Amygdala (tissue), 56 donors: ENCODE measurements at regions not wholly inside any gene's neighbourhood (a gene's known extent, or its start where the extent isn't known, plus 50 kb on each side); places are given as distances from the start of the nearest gene placed in this dataset.
"Not testable (repeated sequence)": the region's sequence is repeated elsewhere in the genome, so short reads cannot be mapped to it uniquely, and the experiment has no call there.

ENCODE experiments used
- DNase-seq, 56 donors: peaks; one replicate each; lab custom pipeline; 2025; lab: John Stamatoyannopoulos, UW

DNA sequence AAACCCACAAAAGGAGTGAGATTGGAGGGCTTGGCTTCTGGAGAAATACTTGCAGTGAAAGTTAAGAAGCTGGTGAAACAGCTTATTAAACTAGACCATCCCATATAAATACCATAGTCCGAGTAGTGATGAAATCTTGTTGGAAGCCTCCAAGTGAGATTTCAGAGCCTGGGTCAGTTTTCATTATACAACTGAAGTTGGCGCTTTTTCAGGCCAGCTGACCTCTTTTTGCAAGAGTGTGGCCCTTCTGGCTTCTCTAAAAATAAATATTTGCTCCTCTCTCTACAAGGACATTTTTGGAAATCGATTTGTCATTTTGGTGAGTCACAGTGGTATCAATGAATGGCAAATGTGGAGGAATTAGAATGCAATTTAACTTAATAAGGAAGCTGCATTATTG, 51.2 kb upstream of the THRB start:
- no peak for DNase-seq

DNA sequence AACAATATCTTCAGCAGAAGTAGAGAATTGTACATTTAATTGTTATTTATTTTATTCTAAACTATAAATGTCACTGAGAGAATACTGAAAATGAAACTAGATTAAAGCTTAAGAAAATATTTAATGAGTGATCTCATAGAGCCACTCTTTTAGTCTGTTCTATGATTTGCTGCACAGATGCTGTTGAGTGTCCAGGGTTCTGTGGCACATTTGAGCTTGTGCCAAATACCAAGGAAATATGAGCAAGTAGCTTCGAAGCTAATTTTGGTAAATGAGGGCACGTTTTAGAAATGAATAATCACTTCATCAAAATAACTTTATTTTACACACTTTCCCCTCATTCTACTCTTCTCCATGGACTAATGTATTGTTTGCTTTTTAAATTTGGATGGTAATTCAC, 53.6 kb upstream of the THRB start:
- no peak for DNase-seq

DNA sequence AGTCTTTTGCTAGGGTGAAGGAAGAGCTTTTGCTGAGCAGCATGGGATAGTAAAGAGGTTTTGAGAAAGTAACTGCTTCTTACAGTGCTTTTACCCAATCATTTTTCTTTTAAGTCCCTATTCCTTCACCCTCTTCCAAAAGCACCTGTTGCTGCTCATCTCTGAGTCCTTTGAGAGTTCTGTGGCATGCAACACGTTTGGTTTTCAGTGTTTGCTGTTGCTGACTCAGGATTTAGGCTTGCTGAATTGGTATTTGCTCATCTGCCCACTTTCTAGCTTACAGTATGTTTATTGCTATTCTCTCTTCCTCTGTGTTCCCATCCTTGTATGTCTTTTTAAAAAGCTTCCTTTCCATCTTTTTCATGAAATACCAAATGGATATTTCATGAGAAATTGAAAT, 55.9 kb upstream of the THRB start:
- DNase-seq: no peak

DNA sequence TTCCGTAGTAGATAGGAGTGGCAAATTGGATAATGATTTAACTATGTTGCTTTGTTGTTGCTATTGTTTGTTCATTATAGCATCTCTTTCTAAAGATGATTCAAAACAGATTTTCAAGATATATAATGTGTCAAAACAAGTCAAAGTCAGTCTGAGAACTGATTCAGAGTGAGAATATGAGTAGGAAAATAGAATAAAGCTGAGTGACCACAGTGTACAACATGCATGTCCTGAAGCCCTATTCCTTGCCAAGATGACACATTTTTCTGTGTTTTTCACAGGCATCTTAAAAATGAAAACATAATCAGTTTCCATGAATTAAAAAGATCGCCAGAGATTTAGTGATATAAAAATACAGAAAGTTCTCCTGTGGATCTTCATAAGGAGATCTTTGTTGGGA, 57.0 kb upstream of the THRB start:
- no peak for DNase-seq

DNA sequence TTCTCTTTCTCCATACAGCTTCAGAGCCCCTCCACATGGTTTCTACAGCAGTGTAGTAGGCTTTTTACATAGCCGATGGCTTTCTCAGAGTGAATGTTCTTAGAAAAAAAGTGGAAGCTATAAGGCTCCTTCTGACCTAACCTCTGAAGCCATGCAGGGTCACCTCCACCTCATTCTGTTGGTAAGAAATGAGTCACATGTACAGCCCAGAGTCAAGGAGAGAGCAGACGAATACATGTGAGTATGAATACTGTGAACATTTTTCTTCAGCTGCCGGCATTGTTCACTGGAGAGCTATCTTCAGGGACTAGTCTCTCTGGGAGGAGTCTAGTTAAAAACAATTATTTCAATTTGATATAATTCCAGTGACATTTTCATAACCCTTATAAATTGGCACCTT, 68.2 kb upstream of the THRB start:
- no peak for DNase-seq

DNA sequence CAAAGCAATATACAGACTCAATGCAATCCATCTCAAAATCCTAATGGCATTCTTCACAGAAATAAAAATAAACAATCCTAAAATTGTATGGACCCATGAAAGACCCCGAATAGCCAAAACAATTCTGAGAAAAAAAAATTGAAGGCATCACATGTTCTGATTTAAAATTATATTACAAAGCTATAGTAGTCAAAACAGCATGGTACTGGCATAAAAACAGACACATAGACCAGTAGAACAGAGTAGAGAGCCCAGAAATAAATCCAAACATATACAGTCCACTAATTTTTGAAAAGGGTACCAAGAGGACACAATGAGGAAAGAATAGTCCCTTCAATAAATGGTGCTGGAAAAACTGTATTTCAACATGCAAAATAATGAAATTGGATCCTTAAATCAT, 70.4 kb upstream of the THRB start:
- DNase-seq: no peak

DNA sequence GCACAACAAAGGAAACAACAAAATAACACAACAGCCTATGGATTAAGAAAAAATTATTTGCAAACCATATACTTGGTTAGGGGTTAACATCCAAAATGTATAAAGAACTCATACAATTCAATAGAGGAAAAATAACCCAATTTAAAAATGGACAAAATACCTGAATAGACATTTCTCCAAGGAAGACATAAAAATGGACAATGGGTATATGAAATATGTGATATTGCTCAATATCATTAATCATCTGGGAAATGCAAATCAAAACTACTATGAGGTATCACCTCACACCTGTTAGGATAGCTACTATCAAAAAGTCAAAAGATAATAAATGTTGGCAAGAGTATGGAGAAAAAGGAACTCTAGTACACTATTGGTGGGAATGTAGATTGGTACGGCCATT, 71.0 kb upstream of the THRB start:
- DNase-seq: no peak

DNA sequence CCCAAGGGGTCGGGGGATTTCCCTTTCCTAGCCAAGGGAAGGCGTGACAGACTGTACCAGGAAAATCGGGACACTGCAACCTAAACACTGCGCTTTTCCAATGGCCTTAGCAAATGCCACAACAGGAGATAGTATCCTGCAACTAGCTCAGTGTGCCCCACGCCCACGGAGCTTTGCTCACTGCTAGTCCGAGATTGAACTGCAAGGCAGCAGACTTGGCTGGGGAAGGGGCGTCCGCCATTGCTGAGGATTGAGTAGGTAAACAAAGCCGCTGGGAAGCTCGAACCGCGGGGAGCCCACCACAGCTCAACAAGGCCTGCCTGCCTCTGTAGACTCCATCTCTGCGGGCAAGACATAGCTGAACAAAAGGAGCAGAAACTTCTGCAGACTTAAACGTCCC, 72.3 kb upstream of the THRB start:
- no peak for DNase-seq

DNA sequence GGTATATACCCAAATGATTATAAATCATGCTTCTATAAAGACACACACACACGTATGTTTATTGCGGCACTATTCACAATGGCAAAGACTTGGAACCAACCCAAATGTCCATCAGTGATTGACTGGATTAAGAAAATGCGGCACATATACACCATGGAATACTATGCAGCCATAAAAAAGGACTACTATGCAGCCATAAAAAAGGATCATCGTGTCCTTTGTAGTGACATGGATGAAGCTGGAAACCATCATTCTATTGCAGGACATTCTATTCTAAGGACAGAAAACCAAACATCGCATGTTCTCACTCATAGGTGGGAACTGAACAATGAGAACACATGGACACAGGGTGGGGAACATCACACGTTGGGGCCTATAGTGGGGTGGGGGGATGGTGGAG, 77.8 kb upstream of the THRB start:
- not testable (repeated sequence) for DNase-seq

DNA sequence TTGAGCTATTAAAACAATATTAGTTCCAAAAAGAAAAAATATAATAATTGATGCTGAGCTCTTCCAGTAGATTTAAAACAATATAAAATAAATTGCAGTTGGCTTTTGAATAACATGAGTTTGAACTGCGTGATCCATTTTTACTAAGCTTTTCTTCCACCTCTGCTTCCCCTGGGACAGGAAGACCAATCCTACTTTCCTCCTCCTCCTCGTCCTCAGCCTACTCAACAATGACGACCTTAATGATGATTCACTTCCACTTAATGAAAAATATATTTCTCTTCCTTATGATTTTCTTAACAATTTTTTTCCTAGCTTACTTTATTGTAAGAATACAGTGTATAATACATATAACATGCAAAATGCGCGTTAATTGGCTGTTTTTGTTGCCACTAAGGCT, 78.9 kb upstream of the THRB start:
- no peak for DNase-seq

DNA sequence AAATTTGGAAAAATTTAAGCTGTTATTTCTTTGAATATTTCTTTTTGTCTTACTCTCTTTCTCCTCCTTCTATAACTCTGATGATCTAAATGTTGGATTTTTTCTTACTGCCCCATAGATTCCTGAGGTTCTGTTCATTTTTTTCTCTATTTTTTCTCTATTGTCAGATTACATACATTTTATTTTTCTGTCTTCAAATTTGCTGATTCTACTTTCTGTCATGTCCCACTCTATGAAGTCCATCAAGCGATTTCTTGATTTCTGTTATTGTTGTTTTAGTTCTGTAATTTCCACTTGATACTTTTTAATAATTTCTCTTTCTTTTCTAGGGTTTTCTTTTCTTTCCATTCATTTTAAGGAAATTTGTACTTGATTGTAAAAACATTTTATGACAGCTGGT, 83.7 kb upstream of the THRB start:
- DNase-seq: no peak

DNA sequence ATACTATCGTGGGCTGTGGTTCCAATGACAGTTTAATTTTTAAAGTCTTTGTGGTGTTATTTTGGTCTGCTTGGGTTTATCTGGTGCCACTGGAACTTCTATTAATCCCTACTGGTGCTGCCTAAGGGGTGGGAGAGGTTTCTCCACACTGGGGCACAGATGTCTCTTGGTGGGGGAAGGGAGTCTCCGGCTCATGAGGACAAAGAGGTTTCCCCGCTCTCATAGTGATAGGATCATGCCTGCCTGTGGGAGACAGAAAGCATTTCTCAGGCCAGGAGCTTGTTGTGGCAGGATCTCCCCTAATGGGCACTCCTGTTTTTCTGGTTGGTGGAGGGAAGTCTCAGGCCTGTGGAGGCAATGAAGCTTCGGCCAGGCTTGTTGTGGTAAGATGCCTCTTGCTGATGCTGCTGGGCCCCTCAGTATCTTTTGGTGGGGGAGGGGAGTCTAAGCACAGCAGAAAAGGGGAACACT, 84.3 kb upstream of the THRB start:
- DNase-seq: no peak

DNA sequence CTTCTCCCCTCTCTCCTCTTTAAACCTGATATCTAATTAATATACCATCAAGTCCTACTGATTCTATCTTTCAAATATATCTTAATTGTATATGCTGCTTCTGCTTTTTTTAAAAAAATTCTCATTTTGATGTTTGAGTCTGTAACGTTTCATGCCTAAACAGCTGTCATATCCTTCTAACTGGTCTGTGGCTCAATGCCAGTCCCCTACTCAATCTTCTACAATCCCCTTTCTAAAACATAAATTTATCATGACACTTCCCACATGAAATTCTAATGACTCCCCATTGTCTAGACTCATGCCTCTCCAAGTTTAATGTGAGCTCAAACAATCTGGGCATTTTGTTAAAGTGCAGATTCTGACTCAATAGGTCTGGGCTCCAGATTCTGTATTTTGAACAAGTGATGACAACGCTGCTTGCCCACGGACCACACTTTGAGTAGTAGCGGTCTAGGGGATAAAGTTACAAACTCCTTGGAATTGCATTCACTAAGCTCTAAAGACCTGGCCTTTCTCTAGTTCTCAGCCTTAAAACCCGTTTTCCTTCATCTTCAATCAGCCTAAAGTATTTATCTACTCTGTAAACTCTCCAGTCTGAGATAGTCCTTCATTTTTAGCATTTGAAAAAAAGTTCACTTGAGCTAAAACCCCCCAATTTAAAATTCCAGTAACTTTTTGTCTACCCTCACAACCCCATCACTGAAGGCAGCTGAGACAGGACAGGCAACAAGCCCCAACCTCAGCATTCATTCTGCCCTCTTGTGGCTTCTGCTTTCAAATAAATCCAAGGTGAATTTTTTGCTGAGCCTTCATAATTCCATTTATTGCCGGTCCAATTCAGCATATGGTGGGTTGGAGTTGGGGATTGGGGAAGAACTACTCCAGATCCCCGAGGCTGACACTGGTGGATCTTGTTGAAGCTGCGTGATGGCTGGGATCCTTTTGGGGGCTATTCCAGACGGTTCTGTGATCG, 88.1 kb upstream of the THRB start:
- DNase-seq: no peak

DNA sequence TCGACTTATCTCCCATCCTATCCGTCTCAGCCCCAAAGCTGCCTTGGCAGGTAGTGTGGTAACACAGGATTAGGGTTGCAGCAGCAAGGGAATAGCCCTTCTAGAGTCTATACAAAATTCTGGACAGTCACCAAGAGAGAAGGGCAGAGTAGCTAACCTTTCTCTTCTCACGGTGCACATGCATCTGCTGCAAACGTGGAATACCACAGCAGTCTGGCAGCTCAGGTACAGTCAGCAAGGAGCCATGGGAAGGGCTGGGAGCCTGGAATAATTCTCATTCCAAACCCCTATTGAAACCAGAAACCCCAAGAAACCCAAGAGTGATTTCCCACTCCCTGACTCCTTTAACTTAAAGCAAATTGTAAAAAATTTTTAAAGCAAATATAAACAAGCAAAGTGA, 92.3 kb upstream of the THRB start:
- DNase-seq: no peak

DNA sequence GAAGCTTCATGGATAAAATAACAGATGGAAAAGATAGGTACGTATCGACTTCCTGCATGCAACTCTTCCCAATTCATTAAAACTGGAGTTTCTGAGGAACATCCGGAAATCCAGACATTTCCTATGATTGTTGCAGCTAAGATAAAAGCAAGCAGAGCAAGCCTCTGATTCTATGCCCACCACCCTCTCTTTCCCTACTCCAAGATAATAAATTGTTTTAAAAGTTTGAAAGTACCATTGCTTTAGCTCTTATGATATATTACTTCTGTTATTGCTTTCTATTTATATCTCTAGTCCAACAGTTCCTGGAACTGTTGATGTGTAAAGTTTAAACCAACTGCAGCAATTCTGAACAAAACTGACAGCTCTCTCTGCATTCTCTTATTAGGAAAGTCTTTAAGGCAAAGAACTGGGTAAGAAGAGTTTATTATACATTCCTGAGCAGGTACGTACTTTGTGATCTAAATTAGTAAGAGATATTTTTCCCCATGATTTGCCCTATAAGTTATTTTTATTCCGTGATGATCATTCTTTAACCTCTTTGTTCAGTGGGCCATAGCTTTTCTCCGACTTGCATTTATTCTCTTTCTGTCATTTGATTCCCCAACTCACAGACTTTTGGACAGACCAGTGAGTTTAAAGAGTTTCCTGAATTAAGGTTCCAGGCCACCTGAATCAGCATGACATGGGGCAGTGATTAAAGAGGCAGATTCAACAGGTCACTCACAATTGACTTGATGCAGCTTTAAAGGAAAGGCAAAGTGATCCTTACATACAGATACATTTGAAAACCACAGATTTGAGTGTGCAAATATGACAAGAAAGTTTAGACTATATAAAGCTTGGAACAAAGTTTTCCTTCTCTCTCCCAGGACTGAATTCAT, 94.2 kb upstream of the THRB start:
- no peak for DNase-seq

DNA sequence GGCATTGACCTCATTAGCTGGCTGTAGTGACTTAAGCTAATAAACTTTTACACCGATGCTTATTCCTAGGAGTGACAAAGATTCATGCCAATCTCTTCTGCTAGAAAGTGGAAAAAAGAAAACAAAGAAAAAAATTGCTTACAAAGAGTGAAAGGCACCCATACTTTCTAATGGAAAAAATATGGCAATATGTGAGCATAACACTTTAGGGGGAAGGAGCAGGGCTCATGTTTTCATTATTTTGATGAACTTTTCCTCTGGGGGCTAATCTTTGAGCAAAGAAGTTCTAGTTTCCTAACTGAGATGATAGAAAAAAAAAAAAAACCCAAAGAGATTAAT, 94.8 kb upstream of the THRB start:
- DNase-seq: no peak

DNA sequence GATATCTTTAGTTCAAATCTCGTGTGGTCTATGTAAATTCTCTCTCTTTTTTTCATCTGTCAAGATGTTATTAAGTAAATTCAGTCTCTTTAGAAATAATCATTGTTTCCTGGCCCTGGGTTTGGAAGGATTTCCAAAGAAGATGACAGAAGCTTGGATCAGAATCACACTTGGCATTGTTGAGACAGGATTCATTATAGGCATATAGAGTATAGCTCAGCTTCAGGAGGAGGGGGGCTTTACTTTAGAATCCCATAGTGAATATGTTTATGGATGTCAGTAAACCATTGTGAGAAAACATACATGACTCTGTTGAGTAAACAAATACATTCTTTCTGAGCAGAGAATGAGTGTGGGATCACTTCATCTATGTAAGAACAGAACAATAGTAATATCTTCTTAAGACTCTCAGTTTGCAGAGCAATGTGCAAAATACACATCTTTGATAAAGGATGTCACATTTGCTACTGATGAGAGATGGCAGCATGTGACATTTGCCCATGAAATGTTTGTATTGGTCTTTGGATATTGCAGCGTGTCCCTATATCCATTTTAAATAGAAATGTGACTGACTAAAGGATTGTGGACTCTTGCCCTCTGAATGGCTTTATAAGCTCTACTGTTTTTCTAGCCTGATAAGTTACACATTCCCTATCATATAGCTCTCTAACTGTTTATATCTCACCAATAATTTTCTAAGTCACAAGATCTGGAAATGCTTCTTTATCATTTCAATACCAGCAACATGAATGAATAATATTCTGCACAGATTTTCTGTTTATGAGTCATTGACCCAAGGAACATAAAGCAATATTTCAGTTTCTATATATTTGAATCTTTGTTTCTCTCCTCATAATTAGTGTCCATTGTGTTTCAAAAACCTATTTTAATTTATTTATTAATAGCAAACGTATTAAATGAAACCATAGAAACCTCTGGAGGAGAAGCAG, 95.6 kb upstream of the THRB start:
- DNase-seq: no peak

DNA sequence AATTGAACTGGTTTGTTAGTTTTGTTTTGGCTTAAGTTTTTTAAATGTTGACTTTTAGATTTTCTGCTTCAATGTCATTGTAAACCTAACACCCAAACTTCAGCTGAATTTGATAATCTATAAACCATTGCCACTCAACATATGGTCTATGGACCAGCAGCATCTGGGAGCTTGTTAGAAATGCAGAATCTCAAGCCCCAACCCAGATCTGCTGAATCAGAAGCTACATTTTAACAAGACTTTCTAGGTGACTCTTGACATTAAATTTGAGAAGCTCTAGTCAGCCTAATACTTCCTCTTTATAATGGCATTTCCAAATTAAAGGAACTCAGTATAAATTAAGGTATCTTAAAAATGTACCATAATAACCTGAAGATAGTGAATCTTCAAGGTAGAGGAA, 96.5 kb upstream of the THRB start:
- no peak for DNase-seq

DNA sequence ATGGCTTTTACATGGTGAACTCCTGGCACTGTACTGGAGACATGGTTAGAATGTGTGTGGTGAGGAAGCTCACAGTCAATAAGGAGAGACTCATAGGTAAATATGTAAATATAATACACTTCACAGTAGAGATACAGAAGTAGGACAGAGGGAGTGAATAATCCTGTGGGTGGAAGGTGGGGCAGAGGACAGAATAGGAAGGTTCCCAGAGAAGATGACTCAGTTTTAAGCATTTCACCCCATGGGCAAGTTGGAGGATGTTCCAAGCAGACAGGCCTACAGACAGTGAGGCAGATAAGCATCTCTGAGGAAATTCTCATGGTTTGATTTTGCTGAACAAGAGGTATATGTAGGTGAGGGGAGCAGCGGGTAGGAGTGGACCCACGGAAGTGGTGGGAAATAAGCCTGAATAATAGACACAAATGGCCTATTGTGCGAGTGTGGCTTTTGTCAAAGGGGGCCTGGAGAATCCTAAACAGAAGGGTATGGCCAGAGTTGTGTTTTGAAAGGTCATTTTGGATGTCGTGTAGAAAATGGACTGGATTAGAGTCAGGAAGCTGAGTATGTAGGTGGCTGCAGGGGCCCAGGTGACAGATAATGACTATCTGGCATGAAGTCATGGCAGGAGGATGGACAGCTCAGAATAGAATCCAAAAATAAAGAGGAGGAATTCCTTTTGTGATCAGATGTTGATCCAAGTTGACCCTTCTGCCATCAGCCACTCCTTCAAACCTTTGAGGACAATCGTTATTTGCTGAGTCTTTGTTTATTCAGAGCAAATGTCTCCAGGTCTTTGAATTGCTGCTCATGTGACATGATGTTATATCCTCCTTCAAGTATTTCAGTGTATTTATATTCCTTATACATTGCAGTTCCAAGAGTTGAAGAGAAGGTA, 97.3 kb upstream of the THRB start:
- DNase-seq: no peak

DNA sequence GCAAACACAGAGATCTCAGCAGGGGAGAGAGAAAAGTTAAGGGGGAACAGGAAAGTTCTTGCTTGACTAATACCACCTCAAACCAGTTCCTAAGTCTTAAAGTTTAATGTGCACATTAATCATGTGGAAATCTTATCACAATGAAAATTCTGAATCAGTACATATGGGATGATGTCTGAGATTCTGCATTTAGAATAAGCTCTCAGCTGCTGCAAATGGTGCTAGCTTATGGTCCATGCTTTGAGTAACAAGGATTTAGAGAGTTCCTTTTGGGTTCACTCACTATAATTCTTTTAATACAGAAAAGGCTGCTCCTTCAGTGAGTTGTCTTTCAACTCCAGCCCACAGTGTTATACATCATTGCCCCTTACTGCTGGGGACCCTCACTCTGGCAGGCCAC, 99.5 kb upstream of the THRB start:
- no peak for DNase-seq
